ENCODE measurements at regions not wholly inside any gene's neighbourhood (a gene's known extent, or its start where the extent isn't known, plus 50 kb on each side); places are given as distances from the start of the nearest gene placed in this dataset.

DNA sequence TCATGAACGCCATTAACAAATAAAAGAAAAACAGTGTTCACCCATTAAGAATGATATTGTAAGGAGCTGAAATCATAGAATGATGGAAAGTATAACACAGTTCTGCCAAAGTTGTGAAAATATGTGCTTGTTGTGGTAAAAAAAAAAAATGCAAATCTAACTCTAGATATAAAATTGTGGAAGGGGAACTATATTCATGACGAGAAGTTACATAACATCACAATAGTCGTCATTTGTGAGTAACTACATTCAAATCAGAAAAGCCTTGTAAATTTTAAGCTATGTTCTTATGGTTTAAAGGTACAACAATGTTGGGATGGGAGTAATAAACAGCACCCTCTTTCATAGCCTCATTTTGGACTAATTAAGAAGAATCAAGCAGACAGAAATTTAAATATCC lies 57.6 kb upstream of the PRDM8 start:
- no peak for DNase-seq (ENCODE audit: low read depth)
- TF ChIP-seq CTCF (IDR thresholded peaks at IDR 0.05; ENCODE audit: control insufficient read depth, insufficient read depth, low read depth, low read length, missing control alignments) = no peak
- no peak overlapping the region for H3K4me3 ChIP-seq (ENCODE audit: control insufficient read depth, low read depth, low read length)

DNA sequence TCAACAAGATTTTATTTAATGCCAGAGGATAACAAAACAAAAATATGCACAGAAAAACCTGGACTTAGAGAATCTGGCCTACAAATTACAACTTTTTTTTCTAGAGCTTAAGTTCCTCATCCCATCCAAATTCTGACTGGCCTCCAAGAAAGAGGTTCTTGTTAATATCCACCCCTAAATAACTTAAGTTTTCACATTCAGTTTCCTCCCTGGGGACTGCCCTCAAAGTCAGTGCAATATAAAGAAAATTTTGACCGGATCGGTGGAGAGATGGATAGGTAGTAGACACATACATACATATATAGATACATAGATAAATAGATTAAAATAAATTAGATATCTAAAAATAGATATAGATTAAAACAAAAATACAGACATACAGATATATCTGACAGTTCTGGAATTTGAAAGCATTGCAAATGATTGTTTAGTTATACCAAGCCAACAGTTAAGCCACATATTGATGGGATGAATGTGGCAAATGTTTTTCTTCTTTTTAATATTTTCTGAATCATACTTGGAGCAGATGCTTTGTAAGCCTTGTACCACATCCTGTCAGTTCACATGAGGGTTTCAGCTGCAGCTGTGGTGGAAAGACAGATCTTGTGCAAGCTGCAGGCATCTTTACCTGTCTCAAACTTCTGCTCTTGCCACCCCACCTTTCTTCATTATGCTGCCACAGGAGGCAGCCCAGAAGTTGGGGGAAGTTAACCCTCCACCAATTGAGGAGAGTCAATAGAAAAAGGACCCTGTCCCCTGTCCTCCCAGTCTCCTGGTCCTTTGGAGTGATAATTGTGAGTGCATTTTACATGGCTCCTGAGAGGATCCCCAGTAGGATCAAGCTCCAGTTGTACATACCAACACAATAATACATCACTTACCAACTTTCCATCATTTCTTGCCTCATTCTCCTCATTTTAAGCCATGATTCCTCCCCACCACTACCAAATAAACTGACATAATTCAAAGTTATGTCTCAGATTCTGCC lies 58.5 kb upstream of the PRDM8 start:
- TF ChIP-seq CTCF (IDR thresholded peaks at IDR 0.05; ENCODE audit: control insufficient read depth, insufficient read depth, low read depth, low read length, missing control alignments) = no peak
- DNase-seq (ENCODE audit: low read depth) = peak; percentile 27
- no peak overlapping the region for H3K4me3 ChIP-seq (ENCODE audit: control insufficient read depth, low read depth, low read length)

DNA sequence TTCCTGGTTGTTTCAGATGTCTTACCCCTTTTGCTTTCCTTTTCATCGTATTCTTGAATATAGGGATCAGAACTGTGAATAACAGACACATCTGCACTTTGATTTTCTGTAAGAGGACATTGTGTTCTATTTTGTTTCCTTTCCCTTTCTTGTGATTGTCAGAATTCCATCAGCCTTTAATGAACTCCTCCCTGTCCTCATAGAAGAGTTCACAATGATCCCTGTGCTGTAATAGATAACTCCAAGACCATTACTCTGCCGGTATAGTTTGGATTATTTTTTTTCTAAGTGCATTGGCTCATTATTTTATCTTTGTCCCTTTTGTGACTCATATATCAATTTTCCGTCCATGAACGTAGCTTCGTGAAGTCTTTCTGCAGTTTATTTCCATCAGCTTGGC lies 59.7 kb upstream of the PRDM8 start:
- no peak for DNase-seq (ENCODE audit: low read depth)
- H3K4me3 ChIP-seq (ENCODE audit: control insufficient read depth, low read depth, low read length) = no peak overlapping the region
- no peak for TF ChIP-seq CTCF (IDR thresholded peaks at IDR 0.05; ENCODE audit: control insufficient read depth, insufficient read depth, low read depth, low read length, missing control alignments)

DNA sequence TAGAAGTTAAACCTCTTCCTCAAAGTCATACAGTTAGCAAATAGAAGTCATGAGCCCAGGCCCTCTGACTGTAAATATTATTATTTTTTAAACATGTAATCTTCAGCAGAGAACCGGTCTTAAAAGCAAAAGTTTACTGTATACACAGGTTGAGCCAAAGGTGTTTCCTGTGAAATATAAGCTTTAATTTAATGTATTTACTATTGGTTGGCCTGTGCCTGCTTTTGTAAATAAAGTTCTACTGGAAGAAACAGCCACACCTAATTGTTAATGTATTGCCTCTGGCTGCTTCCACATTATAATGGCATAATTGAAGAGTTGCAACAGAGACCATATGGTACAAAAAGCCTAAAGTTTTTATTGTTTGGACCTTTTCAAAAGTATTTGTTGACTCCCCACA lies 61.0 kb upstream of the PRDM8 start:
- no peak for TF ChIP-seq CTCF (IDR thresholded peaks at IDR 0.05; ENCODE audit: control insufficient read depth, insufficient read depth, low read depth, low read length, missing control alignments)
- no peak for DNase-seq (ENCODE audit: low read depth)
- no peak overlapping the region for H3K4me3 ChIP-seq (ENCODE audit: control insufficient read depth, low read depth, low read length)

DNA sequence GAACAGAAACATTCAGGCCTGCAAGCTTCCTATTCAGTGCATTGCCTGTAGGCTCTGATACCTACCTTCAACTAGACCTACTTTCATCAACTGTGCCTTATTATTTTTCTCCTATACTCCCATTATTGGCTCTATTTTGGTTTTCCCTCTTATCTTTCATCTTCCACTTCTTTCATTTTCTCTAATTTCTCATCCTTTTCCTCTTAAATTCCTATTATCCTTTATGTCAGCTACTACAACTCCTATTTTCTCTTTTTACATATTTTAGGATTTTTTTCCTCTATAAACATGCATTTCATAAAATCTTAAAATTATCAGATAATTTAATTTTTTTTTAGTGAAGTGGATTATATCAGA lies 61.6 kb upstream of the PRDM8 start:
- DNase-seq (ENCODE audit: low read depth) = no peak
- no peak overlapping the region for H3K4me3 ChIP-seq (ENCODE audit: control insufficient read depth, low read depth, low read length)
- no peak for TF ChIP-seq CTCF (IDR thresholded peaks at IDR 0.05; ENCODE audit: control insufficient read depth, insufficient read depth, low read depth, low read length, missing control alignments)

DNA sequence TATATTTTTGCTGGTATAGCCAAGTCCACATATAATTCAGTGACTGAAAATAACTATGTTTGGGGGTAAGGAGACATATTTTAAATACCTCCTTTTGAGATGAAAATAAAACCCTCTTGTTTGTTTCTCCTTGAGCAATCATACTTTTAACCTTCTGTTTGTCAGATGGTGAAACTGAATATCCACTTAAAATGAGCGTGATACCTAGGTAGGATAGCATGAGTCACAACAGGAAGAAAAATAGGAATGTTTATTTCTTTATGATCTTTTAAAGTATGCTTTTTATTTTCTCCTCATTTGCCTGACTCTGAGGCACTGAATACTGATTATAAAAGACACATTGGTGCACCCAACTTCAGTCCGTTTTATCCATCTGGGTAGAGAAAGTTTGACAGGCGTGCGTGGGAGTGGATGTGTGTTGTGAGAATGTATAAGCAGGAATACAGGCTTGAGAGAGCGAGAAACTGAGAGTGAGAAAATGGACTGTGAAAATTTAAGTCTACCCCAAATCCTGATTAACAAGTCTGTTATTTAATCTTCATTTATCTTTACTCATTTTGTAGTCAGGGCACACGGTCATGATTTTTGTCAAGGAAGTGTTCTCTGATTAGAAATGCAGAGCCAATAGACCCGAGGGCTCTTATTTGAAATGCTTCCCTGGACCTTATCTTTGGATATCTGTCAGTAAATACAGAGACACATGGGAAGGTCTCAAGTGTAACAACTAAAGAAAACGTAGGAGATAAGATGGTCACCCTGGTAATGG lies 62.1 kb upstream of the ANTXR2 start:
- no peak overlapping the region for H3K4me3 ChIP-seq (ENCODE audit: control insufficient read depth, low read depth, low read length)
- no peak for DNase-seq (ENCODE audit: low read depth)
- no peak for TF ChIP-seq CTCF (IDR thresholded peaks at IDR 0.05; ENCODE audit: control insufficient read depth, insufficient read depth, low read depth, low read length, missing control alignments)
